ENCODE measurements at regions not wholly inside any gene's neighbourhood (a gene's known extent, or its start where the extent isn't known, plus 50 kb on each side); places are given as distances from the start of the nearest gene placed in this dataset.

DNA sequence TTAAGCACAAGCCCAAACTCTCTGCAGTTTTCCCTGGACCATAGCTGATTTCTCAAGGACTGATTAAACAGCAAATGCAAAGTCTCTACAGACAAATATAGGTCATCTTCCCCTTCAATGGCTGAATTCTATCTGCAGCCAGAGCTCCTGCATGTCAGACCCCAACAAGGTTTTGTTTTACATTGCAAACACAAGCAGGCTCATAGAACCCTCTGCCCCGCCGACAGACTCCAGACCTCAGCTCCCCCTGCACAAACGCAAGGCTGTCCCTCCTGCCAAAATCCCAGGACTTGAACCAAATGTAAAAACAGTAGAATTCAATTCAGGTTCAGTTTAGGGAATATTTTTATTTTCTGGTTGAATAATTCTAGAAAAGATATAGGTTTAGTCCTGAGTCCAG is 526.7 kb upstream of the TRPC7 start:
- TF ChIP-seq CBX3 (IDR thresholded peaks at IDR 0.05; ENCODE audit: borderline replicate concordance, low read depth) (no peak), MXI1 (IDR thresholded peaks at IDR 0.05; ENCODE audit: low read depth, low read length) (no peak), NRF1 (conservative IDR thresholded peaks at IDR 0.05; ENCODE audit: low read depth, low read length) (no peak), POLR2A (IDR thresholded peaks at IDR 0.05; ENCODE audit: low read depth, low read length) (no peak)
- TF ChIP-seq, protein P1, sequence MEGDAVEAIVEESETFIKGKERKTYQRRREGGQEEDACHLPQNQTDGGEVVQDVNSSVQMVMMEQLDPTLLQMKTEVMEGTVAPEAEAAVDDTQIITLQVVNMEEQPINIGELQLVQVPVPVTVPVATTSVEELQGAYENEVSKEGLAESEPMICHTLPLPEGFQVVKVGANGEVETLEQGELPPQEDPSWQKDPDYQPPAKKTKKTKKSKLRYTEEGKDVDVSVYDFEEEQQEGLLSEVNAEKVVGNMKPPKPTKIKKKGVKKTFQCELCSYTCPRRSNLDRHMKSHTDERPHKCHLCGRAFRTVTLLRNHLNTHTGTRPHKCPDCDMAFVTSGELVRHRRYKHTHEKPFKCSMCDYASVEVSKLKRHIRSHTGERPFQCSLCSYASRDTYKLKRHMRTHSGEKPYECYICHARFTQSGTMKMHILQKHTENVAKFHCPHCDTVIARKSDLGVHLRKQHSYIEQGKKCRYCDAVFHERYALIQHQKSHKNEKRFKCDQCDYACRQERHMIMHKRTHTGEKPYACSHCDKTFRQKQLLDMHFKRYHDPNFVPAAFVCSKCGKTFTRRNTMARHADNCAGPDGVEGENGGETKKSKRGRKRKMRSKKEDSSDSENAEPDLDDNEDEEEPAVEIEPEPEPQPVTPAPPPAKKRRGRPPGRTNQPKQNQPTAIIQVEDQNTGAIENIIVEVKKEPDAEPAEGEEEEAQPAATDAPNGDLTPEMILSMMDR (IDR thresholded peaks at IDR 0.05 in 2 of 3, conservative IDR thresholded peaks at IDR 0.05 in 1 of 3; ENCODE audit: control insufficient read depth in 2 of 3, extremely low read depth in 1 of 3, insufficient read depth in 1 of 3, low read depth in 3 of 3, low read length in 3 of 3), result no peak
- TF ChIP-seq, protein P2, sequence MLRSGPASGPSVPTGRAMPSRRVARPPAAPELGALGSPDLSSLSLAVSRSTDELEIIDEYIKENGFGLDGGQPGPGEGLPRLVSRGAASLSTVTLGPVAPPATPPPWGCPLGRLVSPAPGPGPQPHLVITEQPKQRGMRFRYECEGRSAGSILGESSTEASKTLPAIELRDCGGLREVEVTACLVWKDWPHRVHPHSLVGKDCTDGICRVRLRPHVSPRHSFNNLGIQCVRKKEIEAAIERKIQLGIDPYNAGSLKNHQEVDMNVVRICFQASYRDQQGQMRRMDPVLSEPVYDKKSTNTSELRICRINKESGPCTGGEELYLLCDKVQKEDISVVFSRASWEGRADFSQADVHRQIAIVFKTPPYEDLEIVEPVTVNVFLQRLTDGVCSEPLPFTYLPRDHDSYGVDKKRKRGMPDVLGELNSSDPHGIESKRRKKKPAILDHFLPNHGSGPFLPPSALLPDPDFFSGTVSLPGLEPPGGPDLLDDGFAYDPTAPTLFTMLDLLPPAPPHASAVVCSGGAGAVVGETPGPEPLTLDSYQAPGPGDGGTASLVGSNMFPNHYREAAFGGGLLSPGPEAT (IDR thresholded peaks at IDR 0.05; ENCODE audit: low read depth), result no peak

Measured in GM12878 (cell line).